ENCODE measurements at regions not wholly inside any gene's neighbourhood (a gene's known extent, or its start where the extent isn't known, plus 50 kb on each side); places are given as distances from the start of the nearest gene placed in this dataset.

- TF ChIP-seq, protein P1, sequence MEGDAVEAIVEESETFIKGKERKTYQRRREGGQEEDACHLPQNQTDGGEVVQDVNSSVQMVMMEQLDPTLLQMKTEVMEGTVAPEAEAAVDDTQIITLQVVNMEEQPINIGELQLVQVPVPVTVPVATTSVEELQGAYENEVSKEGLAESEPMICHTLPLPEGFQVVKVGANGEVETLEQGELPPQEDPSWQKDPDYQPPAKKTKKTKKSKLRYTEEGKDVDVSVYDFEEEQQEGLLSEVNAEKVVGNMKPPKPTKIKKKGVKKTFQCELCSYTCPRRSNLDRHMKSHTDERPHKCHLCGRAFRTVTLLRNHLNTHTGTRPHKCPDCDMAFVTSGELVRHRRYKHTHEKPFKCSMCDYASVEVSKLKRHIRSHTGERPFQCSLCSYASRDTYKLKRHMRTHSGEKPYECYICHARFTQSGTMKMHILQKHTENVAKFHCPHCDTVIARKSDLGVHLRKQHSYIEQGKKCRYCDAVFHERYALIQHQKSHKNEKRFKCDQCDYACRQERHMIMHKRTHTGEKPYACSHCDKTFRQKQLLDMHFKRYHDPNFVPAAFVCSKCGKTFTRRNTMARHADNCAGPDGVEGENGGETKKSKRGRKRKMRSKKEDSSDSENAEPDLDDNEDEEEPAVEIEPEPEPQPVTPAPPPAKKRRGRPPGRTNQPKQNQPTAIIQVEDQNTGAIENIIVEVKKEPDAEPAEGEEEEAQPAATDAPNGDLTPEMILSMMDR (IDR thresholded peaks at IDR 0.05), result no peak
- TF ChIP-seq POLR2A (IDR thresholded peaks at IDR 0.05), result no peak
- TF ChIP-seq EP300 (IDR thresholded peaks at IDR 0.05), result no peak
Measured at GRCh38 chr18:38887671-38888020, 1322.0 kb upstream of the CELF4 start.

Measured in ovary (tissue), 3 donors.